ENCODE measurements at regions not wholly inside any gene's neighbourhood (a gene's known extent, or its start where the extent isn't known, plus 50 kb on each side); places are given as distances from the start of the nearest gene placed in this dataset.

DNA sequence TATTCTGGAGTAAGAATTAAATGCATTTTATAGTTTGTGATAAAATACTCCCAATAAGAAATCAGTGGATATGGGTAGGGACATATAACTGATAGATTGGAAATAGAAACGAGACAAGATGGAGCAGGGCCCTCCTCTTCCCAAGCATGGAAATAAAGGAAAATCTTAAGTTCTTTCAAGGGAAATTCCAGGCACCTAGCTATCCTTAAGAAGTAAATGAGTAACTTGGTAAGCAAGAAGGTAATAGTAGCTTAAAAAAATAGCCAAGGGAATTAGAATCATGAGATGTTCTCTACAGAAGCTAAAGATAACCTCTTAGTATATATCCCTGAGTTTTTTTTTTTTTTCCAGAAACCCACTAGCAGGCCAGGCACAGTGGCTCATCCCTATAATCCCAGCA, 105.5 kb upstream of the FAM3C start:
- TF ChIP-seq CTCF (IDR thresholded peaks at IDR 0.05; ENCODE audit: extremely low read depth in 1 of 2, insufficient read depth in 1 of 2, low read depth in 1 of 2, low read length in 2 of 2) (no peak), POLR2A (IDR thresholded peaks at IDR 0.05; ENCODE audit: low read depth, low read length) (no peak), JUN (IDR thresholded peaks at IDR 0.05; ENCODE audit: borderline replicate concordance, insufficient read depth, insufficient read length, low read depth) (no peak), MAX (IDR thresholded peaks at IDR 0.05; ENCODE audit: insufficient read depth, insufficient read length) (no peak), EZH2 (IDR thresholded peaks at IDR 0.05; ENCODE audit: borderline replicate concordance, low read depth, low read length, severe bottlenecking) (no peak), MYC (IDR thresholded peaks at IDR 0.05; ENCODE audit: low read depth, low read length) (no peak)
